Epithelial cell of esophagus (primary cell): ENCODE measurements at regions not wholly inside any gene's neighbourhood (a gene's known extent, or its start where the extent isn't known, plus 50 kb on each side); places are given as distances from the start of the nearest gene placed in this dataset.

Experiments
- DNase-seq: peaks from one replicate; pipeline ENCODE4 v3.0.0; 2010; ENCODE audit warnings: low read depth
- H3K4me3 ChIP-seq: 2 replicates; pipeline ENCODE4 v1.5.1; 2011; ENCODE audit warnings: mild to moderate bottlenecking, low read length, control low read depth
- TF ChIP-seq, protein P1 (sequence below): IDR thresholded peaks from 2 replicates; pipeline ENCODE4 v1.5.1; 2011; ENCODE audit warnings: low read depth, mild to moderate bottlenecking, low read length, control low read depth, inconsistent platforms; ENCODE audit not compliant: insufficient read depth; ENCODE audit errors: missing control alignments

DNA sequence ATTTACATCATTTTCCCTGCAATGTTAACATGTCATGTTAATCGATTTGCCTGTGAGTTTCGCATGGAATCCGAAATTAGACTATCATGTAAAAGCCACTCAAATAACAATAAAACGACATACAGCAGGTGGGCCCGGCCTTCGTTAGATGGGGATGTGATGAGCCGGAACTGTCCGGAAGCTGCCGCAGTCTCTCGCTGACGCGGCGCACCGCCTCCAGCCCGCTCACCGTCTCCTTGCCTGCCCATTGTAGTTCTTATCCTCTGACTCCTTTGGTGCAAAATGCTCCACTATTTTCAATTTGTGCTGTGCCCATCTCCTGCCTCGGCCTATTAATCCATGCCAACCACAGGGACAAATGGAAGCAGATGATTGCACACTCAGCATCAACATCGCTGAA lies 877.5 kb upstream of the TENM3 start:
- no peak overlapping the region for H3K4me3 ChIP-seq
- TF ChIP-seq, protein P1, sequence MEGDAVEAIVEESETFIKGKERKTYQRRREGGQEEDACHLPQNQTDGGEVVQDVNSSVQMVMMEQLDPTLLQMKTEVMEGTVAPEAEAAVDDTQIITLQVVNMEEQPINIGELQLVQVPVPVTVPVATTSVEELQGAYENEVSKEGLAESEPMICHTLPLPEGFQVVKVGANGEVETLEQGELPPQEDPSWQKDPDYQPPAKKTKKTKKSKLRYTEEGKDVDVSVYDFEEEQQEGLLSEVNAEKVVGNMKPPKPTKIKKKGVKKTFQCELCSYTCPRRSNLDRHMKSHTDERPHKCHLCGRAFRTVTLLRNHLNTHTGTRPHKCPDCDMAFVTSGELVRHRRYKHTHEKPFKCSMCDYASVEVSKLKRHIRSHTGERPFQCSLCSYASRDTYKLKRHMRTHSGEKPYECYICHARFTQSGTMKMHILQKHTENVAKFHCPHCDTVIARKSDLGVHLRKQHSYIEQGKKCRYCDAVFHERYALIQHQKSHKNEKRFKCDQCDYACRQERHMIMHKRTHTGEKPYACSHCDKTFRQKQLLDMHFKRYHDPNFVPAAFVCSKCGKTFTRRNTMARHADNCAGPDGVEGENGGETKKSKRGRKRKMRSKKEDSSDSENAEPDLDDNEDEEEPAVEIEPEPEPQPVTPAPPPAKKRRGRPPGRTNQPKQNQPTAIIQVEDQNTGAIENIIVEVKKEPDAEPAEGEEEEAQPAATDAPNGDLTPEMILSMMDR, result no peak
- DNase-seq, result no peak

DNA sequence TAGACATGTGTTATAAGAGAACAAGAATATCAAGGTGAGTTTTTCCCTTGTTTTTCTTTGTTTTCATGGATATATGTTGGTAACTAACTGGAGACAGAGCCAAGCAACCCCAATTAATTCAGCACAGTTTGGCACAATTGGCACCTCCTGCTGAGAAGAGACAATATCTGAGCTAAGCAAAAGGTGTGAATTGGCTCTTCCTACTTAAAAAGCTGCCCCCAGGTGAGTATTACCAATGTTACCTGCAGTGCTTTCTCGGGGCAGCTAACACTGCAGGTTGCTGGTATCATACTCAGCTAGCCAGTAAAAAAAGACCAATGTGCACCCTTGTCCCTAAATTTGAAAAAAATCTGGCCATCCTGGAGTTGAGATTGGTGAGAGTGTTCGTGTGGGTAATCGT lies 871.2 kb upstream of the TENM3 start:
- DNase-seq, result no peak
- no peak overlapping the region for H3K4me3 ChIP-seq
- TF ChIP-seq, protein P1, result no peak

DNA sequence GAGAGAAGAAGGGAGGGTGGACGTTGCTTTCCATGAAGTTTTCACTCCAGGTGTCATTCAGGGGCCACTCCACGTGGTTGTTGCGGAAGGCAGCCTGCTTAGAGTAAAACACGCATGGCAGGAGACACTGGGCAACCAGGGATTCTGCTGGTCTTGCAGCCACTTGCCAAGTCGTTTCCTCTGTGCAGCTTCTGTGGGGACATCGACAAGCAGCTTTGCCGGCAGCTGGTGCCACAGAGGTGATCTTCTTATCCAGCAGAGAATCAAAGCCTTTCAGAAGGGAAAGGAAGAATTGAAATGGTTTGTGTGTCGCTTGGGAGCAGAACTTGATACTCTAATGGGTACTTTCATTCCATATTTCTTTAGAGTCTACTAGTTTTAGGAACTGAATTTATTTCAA lies 867.1 kb upstream of the TENM3 start:
- TF ChIP-seq, protein P1, result no peak

DNA sequence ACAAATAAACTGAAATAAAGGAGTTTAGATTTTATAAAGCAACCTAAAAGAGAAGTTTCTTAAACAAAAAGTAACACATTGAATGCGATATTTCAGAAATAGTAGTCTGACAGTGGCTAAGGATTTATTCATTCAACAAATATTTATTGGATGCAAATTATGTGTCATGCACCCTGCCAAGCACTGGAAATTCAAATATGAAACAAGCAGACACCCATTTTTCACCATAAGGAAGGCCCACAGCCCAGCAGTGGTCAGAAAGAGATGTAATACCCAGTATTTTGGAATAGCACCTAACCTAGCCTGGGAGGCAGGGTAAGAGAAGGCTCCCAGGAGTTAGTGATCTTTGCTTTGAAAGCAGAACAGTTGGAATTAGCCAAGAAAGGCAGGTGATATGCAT lies 855.1 kb upstream of the TENM3 start:
- H3K4me3 ChIP-seq, result no peak overlapping the region
- TF ChIP-seq, protein P1, result no peak
- DNase-seq, result no peak

More for the DNA sequence above, 867.1 kb upstream of the TENM3 start:
- no peak for DNase-seq
- no peak overlapping the region for H3K4me3 ChIP-seq

DNA sequence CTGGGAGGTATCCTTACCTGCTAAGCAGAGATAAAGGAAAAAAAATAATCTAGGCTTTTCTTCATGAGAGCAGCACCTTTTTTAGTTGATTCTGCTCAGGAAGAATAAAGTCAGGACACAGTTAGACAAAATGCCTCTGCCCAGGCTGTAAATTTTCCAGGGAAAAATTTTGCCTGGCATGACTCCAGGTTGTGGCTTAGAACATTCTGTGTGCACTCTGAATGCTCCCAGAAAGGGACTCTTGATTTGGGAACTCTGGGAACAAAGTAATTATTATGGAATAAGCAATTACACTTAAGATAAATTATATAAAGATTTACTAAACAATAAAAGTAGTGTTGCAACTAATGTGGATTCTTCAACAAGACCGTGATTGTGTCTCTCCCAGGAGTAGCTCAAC lies 826.2 kb upstream of the TENM3 start:
- H3K4me3 ChIP-seq, result no peak overlapping the region
- DNase-seq, result no peak
- TF ChIP-seq, protein P1, result no peak

DNA sequence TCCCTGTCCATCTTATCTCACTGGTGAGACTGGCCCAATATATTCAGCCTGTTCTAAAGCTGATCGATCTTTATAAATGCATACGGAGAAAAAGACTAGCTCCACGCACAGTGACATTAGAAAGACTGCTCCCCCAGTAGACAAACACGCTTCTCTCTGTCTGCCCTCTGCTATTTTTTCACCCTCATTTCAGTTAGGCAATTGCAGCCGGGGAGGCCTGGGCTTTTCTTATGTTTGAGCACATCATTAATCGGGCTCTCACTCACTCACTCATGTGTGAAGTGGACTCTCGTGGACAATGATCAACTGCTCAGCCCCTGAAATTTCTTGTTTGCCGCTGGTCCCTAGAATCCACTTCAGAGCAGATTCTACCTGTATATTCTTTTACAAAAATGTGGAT lies 824.7 kb upstream of the TENM3 start:
- TF ChIP-seq, protein P1, result no peak
- no peak for DNase-seq
- H3K4me3 ChIP-seq, result no peak overlapping the region

DNA sequence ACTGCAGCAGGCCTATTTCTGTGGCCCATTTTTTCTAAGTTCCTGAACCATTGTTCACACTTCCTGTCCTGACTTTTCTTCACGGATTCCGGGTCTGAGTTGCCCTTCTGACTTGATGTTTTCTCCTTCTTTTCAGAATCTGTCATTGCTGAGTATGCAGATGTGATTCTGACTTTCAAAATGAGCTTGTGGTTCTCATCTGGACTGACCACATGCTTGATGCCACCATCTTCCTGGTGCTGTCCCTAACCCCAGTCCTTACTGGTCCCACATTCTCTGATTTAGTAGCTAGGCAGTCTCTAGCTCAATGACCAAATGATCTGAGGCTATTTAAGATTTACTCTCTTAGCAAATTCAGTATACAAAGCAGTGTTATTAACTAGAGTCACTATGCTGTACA lies 822.3 kb upstream of the TENM3 start:
- no peak for DNase-seq
- H3K4me3 ChIP-seq, result no peak overlapping the region
- TF ChIP-seq, protein P1, result no peak
